ENCODE measurements at regions not wholly inside any gene's neighbourhood (a gene's known extent, or its start where the extent isn't known, plus 50 kb on each side); places are given as distances from the start of the nearest gene placed in this dataset.

GRCh38 chr3:174417573-174417972, 441.6 kb upstream of the NAALADL2 start:
- Histone ChIP-seq H3F3A (ENCODE audit: low read depth) (no peaks in the 10 kb centered on the region), H3K4me3 (ENCODE audit: low read length, poor library complexity, severe bottlenecking) (no peak overlapping the region), H3K9me3 (ENCODE audit: insufficient read depth, low read depth, low read length) (no peaks in the 10 kb centered on the region), H2AFZ (ENCODE audit: low read length) (no peak overlapping the region), H3K9ac (ENCODE audit: low read depth, low read length, poor library complexity, severe bottlenecking) (no peak overlapping the region), H3K4me2 (ENCODE audit: low read depth, low read length, poor library complexity, severe bottlenecking) (no peak overlapping the region), H4K20me1 (ENCODE audit: insufficient read depth, low read length, poor library complexity, severe bottlenecking) (no peaks in the 10 kb centered on the region), H3K4me1 (ENCODE audit: insufficient read depth, low read length, poor library complexity, severe bottlenecking) (no peaks in the 10 kb centered on the region), H3K27me3 (ENCODE audit: insufficient read depth, low read length, poor library complexity, severe bottlenecking) (no peaks in the 10 kb centered on the region), H3K79me2 (ENCODE audit: insufficient read depth, low read length) (no peaks in the 10 kb centered on the region), H3K9me2 (replicated peaks; ENCODE audit: low read depth, low read length) (no peaks in the 10 kb centered on the region), H3K36me3 (ENCODE audit: insufficient read depth, low read length) (no peaks in the 10 kb centered on the region)
- TF ChIP-seq EZH2phosphoT487 (IDR thresholded peaks at IDR 0.05; ENCODE audit: borderline replicate concordance) (no peak), CTCF (conservative IDR thresholded peaks at IDR 0.05; ENCODE audit: low read length) (no peak)

GRCh38 chr3:174419216-174419615, 439.9 kb upstream of the NAALADL2 start:
- Histone ChIP-seq H3F3A (ENCODE audit: low read depth) (no peaks in the 10 kb centered on the region), H2AFZ (ENCODE audit: low read length) (no peak overlapping the region), H3K4me3 (ENCODE audit: low read length, poor library complexity, severe bottlenecking) (no peak overlapping the region), H3K9me2 (replicated peaks; ENCODE audit: low read depth, low read length) (no peaks in the 10 kb centered on the region), H3K79me2 (ENCODE audit: insufficient read depth, low read length) (no peaks in the 10 kb centered on the region), H3K4me1 (ENCODE audit: insufficient read depth, low read length, poor library complexity, severe bottlenecking) (no peaks in the 10 kb centered on the region), H3K9me3 (ENCODE audit: insufficient read depth, low read depth, low read length) (no peaks in the 10 kb centered on the region), H3K9ac (ENCODE audit: low read depth, low read length, poor library complexity, severe bottlenecking) (no peak overlapping the region), H4K20me1 (ENCODE audit: insufficient read depth, low read length, poor library complexity, severe bottlenecking) (no peaks in the 10 kb centered on the region), H3K27me3 (ENCODE audit: insufficient read depth, low read length, poor library complexity, severe bottlenecking) (no peaks in the 10 kb centered on the region), H3K4me2 (ENCODE audit: low read depth, low read length, poor library complexity, severe bottlenecking) (no peak overlapping the region), H3K36me3 (ENCODE audit: insufficient read depth, low read length) (no peaks in the 10 kb centered on the region)
- no peak for TF ChIP-seq CTCF (conservative IDR thresholded peaks at IDR 0.05; ENCODE audit: low read length)
- TF ChIP-seq EZH2phosphoT487 (IDR thresholded peaks at IDR 0.05; ENCODE audit: borderline replicate concordance): no peak

- no peak overlapping the region for H3K9ac ChIP-seq (ENCODE audit: low read depth, low read length, poor library complexity, severe bottlenecking)
- TF ChIP-seq EZH2phosphoT487 (IDR thresholded peaks at IDR 0.05; ENCODE audit: borderline replicate concordance): no peak
- TF ChIP-seq CTCF (conservative IDR thresholded peaks at IDR 0.05; ENCODE audit: low read length): no peak
- H3K9me3 ChIP-seq (ENCODE audit: insufficient read depth, low read depth, low read length): no peaks in the 10 kb centered on the region
- no peak overlapping the region for H3K4me3 ChIP-seq (ENCODE audit: low read length, poor library complexity, severe bottlenecking)
- H3F3A ChIP-seq (ENCODE audit: low read depth): no peaks in the 10 kb centered on the region
- no peak overlapping the region for H2AFZ ChIP-seq (ENCODE audit: low read length)
- H3K36me3 ChIP-seq (ENCODE audit: insufficient read depth, low read length): no peaks in the 10 kb centered on the region
- H3K79me2 ChIP-seq (ENCODE audit: insufficient read depth, low read length): no peaks in the 10 kb centered on the region
- no peaks in the 10 kb centered on the region for H3K9me2 ChIP-seq (replicated peaks; ENCODE audit: low read depth, low read length)
- H3K4me2 ChIP-seq (ENCODE audit: low read depth, low read length, poor library complexity, severe bottlenecking): no peak overlapping the region
- H3K4me1 ChIP-seq (ENCODE audit: insufficient read depth, low read length, poor library complexity, severe bottlenecking): no peaks in the 10 kb centered on the region
- no peaks in the 10 kb centered on the region for H3K27me3 ChIP-seq (ENCODE audit: insufficient read depth, low read length, poor library complexity, severe bottlenecking)
- H4K20me1 ChIP-seq (ENCODE audit: insufficient read depth, low read length, poor library complexity, severe bottlenecking): no peaks in the 10 kb centered on the region
These were observed 435.2 kb upstream of the NAALADL2 start for GRCh38 chr3:174423936-174424335.

Measured in Loucy (cell line).